Natural killer cell (primary cell): ENCODE measurements at regions not wholly inside any gene's neighbourhood (a gene's known extent, or its start where the extent isn't known, plus 50 kb on each side); places are given as distances from the start of the nearest gene placed in this dataset.

ENCODE experiments used
- ATAC-seq, 3 donors: fragments of 150-1000 bp in 2 of 3; fragments of 200-7000 bp in 1 of 3; cut with Tn5 transposase; 1 replicate in 1 of 3; 2 replicates in 2 of 3; pipeline ENCODE4 v1.10.0; 2021; ENCODE audit warnings: mild to moderate bottlenecking in 2 of 3, moderate library complexity in 2 of 3
- DNase-seq, 2 donors: peaks; one replicate each; pipeline versions ENCODE4 v3.0.0 to v3.0.0-alpha.2; 2013 to 2021; ENCODE audit warnings: mixed read lengths in 1 of 2
- H3K27ac ChIP-seq: one replicate; pipeline ENCODE4 v1.5.1; 2013; ENCODE audit warnings: mild to moderate bottlenecking, low read length
- H3K27me3 ChIP-seq: one replicate; pipeline ENCODE4 v1.6.1; 2013; ENCODE audit warnings: low read length; ENCODE audit not compliant: control insufficient read depth, insufficient read depth
- H3K36me3 ChIP-seq: one replicate; pipeline ENCODE4 v1.6.1; 2013; ENCODE audit warnings: low read length; ENCODE audit not compliant: control insufficient read depth, insufficient read depth
- H3K4me1 ChIP-seq: one replicate; pipeline ENCODE4 v1.6.1; 2013; ENCODE audit warnings: low read length; ENCODE audit not compliant: control insufficient read depth, insufficient read depth
- H3K4me3 ChIP-seq: one replicate; pipeline ENCODE4 v1.5.1; 2013; ENCODE audit warnings: low read length
- H3K9me3 ChIP-seq: one replicate; pipeline ENCODE4 v1.6.1; 2013; ENCODE audit warnings: low read length; ENCODE audit not compliant: control insufficient read depth, insufficient read depth
- H3K27ac Mint-ChIP-seq, 2 donors: one replicate each; pipeline ENCODE4 v1.8.0; 2022; ENCODE audit warnings: mild to moderate bottlenecking in 2 of 2, mixed read lengths in 2 of 2, moderate library complexity in 1 of 2
- H3K27me3 Mint-ChIP-seq, 2 donors: one replicate each; pipeline ENCODE4 v1.8.0; 2022; ENCODE audit warnings: low read depth in 2 of 2, mixed read lengths in 2 of 2
- H3K36me3 Mint-ChIP-seq: one replicate; pipeline ENCODE4 v1.8.0; 2022; ENCODE audit warnings: mixed read lengths
- H3K4me1 Mint-ChIP-seq, 2 donors: one replicate each; pipeline ENCODE4 v1.8.0; 2022; ENCODE audit warnings: mixed read lengths in 2 of 2
- H3K4me3 Mint-ChIP-seq: one replicate; pipeline ENCODE4 v1.8.0; 2022; ENCODE audit warnings: mild to moderate bottlenecking, moderate library complexity, mixed read lengths
- H3K9me3 Mint-ChIP-seq, 2 donors: one replicate each; pipeline ENCODE4 v1.8.0; 2022; ENCODE audit warnings: mixed read lengths in 2 of 2
- CTCF ChIP-seq: fragments of 200-600 bp; IDR thresholded peaks from one replicate; pipeline ENCODE4 v1.8.0; 2022; ENCODE audit warnings: antibody characterized with exemption
- WGBS: methylation state at CpG from one replicate; pipeline ENCODE4 v1.1.7; 2013; ENCODE audit warnings: missing lambda C conversion rate; ENCODE audit not compliant: insufficient coverage; 5-methylcytosine and 5-hydroxymethylcytosine counted together
- intact Hi-C: fragments of 100-400 bp; cut with micrococcal nuclease; formaldehyde crosslinking; loops from one replicate; pipeline ENCODE4 v1.14.2; 2022

DNA sequence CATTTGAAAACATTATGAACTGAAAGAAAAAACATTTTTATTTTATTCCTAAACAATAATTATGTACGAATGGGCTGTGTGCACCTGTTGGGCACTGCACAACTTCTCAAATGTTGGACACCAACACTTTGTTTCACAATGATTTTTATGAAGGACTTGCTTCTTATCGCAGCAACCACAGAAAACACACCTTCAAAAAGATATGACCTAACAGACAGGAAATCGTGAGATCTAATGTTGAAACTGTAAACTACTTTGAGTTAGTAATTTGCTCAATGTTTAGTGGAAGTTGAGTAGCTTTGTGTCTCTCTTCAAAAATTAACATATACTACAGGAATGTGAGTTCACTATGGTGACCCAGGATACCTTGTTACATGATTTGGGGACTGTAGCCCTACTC is 98.6 kb downstream of the NXPE2 start:
- DNase-seq (no peak), ATAC-seq (no peak)
- H3K4me1 ChIP-seq: no peaks in the 10 kb centered on the region
- no peak for TF ChIP-seq CTCF
- H3K4me3 ChIP-seq: no peak overlapping the region
- H3K4me3 Mint-ChIP-seq: no peak overlapping the region
- 82% methylated on average over 1 of the region's 3 CpGs for WGBS
- peaks cover 0 to 8% of the 10 kb centered on the region in 2 donors for H3K27me3 Mint-ChIP-seq
- H3K9me3 ChIP-seq: no peaks in the 10 kb centered on the region
- H3K27me3 ChIP-seq: no peaks in the 10 kb centered on the region
- intact Hi-C loops: no loop called here
- H3K36me3 Mint-ChIP-seq: no peaks in the 10 kb centered on the region
- no peaks in the 10 kb centered on the region for H3K36me3 ChIP-seq
- no peak overlapping the region for H3K27ac Mint-ChIP-seq
- no peaks in the 10 kb centered on the region for H3K9me3 Mint-ChIP-seq
- H3K4me1 Mint-ChIP-seq: no peaks in the 10 kb centered on the region
- H3K27ac ChIP-seq: no peak overlapping the region

DNA sequence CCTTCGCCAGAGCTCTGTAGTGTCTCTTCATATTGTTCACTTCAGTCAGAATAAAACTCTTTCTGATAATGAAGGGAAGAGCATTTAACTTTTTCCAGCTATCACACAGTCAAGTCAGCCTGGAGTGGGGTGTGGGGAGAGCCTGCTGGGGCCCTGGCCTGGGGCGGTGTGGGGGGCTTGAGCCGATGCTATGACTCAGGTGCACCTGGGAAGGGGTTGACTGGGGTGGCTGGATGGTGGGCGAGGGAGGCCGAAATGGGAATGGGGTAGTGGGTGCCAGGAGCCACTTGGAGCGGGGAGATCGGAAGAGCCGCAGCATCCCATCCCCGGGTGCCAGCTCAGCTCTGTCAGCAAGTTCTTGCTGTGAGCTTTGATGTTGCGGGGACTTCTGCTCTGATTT is 100.9 kb downstream of the NXPE2 start:
- Mint-ChIP-seq H3K36me3 (no peaks in the 10 kb centered on the region), H3K9me3 (no peaks in the 10 kb centered on the region), H3K4me3 (no peak overlapping the region), H3K27ac (no peak overlapping the region), H3K4me1 (no peaks in the 10 kb centered on the region), H3K27me3 (peaks cover 0 to 3% of the 10 kb centered on the region in 2 donors)
- WGBS: 93% methylated on average over 9 of the region's 10 CpGs
- intact Hi-C loops: no loop called here
- Histone ChIP-seq H3K27ac (no peak overlapping the region), H3K27me3 (no peaks in the 10 kb centered on the region), H3K4me1 (no peaks in the 10 kb centered on the region), H3K9me3 (no peaks in the 10 kb centered on the region), H3K4me3 (no peak overlapping the region), H3K36me3 (no peaks in the 10 kb centered on the region)
- ATAC-seq (no peak), DNase-seq (no peak)
- no peak for TF ChIP-seq CTCF

DNA sequence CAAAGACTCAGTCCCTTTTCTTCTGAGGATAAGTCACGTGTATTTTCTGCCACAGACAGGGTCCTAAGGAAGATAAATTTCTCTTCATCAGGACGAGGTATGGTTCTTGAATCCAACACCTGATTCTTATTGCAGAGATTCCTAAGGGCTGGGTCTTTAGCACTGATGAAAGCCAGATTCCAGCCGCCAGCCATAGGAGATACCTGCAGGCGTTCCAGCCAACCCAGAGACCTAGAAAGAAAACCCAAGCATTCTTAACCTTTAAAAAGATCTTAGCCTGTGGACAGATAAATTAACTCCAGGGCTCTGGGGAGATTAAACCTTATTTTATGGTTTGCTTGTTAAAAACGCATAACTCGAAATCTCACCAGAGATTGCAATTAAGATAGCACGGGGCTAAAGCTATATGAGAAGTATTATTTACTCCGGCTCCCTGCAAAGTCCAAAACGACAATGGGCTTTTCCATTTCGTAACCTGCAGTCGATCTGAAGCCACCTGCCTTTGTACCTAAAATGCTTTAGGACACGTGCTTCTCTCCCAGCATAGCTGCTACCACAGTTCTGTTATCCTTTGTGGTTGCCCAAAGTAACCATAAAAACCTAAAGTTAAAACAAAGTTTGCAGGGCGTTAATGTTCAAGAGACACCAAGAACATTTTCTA is 104.5 kb downstream of the NXPE2 start:
- H3K27me3 Mint-ChIP-seq: no peaks in the 10 kb centered on the region
- H3K4me1 Mint-ChIP-seq: no peaks in the 10 kb centered on the region
- H3K36me3 ChIP-seq: no peaks in the 10 kb centered on the region
- 66% methylated on average over 13 of the region's 13 CpGs for WGBS
- no peaks in the 10 kb centered on the region for H3K36me3 Mint-ChIP-seq
- no peaks in the 10 kb centered on the region for H3K9me3 ChIP-seq
- no peak for TF ChIP-seq CTCF
- intact Hi-C loops: no loop called here
- H3K4me1 ChIP-seq: no peaks in the 10 kb centered on the region
- no peak for DNase-seq
- H3K27ac Mint-ChIP-seq: no peak overlapping the region
- H3K4me3 Mint-ChIP-seq: no peak overlapping the region
- no peak overlapping the region for H3K4me3 ChIP-seq
- no peaks in the 10 kb centered on the region for H3K27me3 ChIP-seq
- H3K9me3 Mint-ChIP-seq: no peaks in the 10 kb centered on the region
- no peak for ATAC-seq
- H3K27ac ChIP-seq: no peak overlapping the region

DNA sequence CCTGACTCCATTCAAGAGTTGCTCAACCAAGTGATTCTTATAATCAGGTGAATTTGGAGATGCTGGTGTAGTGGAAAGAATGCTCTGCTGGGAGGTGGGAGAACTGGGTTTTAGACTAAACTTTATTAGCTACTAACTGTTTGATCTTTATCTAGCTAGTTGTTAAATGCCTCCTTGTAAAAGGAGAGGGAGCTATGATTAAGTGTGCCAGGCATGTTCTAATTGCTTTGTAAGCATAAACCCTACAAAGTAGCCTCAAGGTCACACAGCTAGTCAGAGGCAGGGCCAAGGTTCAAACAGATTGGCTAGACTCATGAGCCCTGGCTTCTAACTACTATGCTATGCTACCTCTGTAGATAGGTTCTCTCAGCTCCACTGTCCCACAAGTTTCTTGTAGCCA is 105.5 kb downstream of the NXPE2 start:
- Histone ChIP-seq H3K9me3 (no peaks in the 10 kb centered on the region), H3K27ac (no peak overlapping the region), H3K4me1 (no peaks in the 10 kb centered on the region), H3K36me3 (no peaks in the 10 kb centered on the region), H3K4me3 (no peak overlapping the region), H3K27me3 (no peaks in the 10 kb centered on the region)
- TF ChIP-seq CTCF: no peak
- H3K9me3 Mint-ChIP-seq: no peaks in the 10 kb centered on the region
- ATAC-seq (no peak), DNase-seq (no peak)
- no peaks in the 10 kb centered on the region for H3K36me3 Mint-ChIP-seq
- intact Hi-C loops: no loop called here
- no peaks in the 10 kb centered on the region for H3K4me1 Mint-ChIP-seq
- H3K4me3 Mint-ChIP-seq: no peak overlapping the region
- H3K27me3 Mint-ChIP-seq: no peaks in the 10 kb centered on the region
- H3K27ac Mint-ChIP-seq: no peak overlapping the region
